ENCODE measurements at regions not wholly inside any gene's neighbourhood (a gene's known extent, or its start where the extent isn't known, plus 50 kb on each side); places are given as distances from the start of the nearest gene placed in this dataset.

- TF ChIP-seq PRDM10 (CRISPR knock-in tag; IDR thresholded peaks at IDR 0.05; ENCODE audit: low read depth), result no peak
- no peak for TF ChIP-seq ZHX2 (IDR thresholded peaks at IDR 0.05; ENCODE audit: low read depth)
- no peak for TF ChIP-seq ZHX2 (CRISPR knock-in tag; IDR thresholded peaks at IDR 0.05; ENCODE audit: borderline replicate concordance)
- TF ChIP-seq U2AF2 (IDR thresholded peaks at IDR 0.05; ENCODE audit: low read depth, low read length), result no peak
- no peak for TF ChIP-seq ZNF383 (CRISPR knock-in tag; IDR thresholded peaks at IDR 0.05; ENCODE audit: borderline replicate concordance)
- TF ChIP-seq NFIC (IDR thresholded peaks at IDR 0.05; ENCODE audit: low read length), result no peak
- TF ChIP-seq KLF12 (CRISPR knock-in tag; IDR thresholded peaks at IDR 0.05; ENCODE audit: borderline replicate concordance), result no peak
- no peak for TF ChIP-seq ZNF766 (CRISPR knock-in tag; IDR thresholded peaks at IDR 0.05; ENCODE audit: borderline replicate concordance)
- TF ChIP-seq THYN1 (CRISPR knock-in tag; IDR thresholded peaks at IDR 0.05; ENCODE audit: borderline replicate concordance, low read depth), result no peak
- TF ChIP-seq FOXO1 (CRISPR knock-in tag; IDR thresholded peaks at IDR 0.05), result no peak
- TF ChIP-seq MAFK (conservative IDR thresholded peaks at IDR 0.05 in 1 of 2, IDR thresholded peaks at IDR 0.05 in 1 of 2; ENCODE audit: low read length in 2 of 2), result no peak
These were observed 237.5 kb upstream of the GLRA2 start (continued) for GRCh38 chrX:14291666-14292500.
